Hindlimb muscle (tissue), 1 donor: ENCODE measurements at regions not wholly inside any gene's neighbourhood (a gene's known extent, or its start where the extent isn't known, plus 50 kb on each side); places are given as distances from the start of the nearest gene placed in this dataset.

ENCODE experiments used
- DNase-seq: peaks from one replicate; pipeline ENCODE4 v3.0.0-alpha.2; 2013

DNA sequence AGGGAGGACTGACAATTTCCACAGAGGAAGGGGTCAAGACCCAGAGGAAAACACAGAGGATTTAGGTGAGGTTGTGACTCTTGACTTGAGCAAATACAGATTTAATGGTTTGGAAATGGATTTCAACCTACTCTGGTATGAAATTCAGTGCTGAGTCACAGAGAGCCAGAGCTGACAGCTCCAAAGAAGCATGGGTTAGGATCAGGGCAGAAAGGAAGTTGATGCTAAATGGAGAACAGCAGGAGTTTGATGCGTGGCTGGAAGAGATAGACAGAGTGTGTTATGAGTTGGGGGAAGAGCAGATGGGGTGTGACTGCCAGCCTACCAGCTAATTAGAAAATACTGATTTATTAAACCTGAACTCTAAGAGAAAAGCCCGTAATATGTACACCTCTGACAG lies 272.6 kb downstream of the FOXG1 start:
- DNase-seq, result no peak

DNA sequence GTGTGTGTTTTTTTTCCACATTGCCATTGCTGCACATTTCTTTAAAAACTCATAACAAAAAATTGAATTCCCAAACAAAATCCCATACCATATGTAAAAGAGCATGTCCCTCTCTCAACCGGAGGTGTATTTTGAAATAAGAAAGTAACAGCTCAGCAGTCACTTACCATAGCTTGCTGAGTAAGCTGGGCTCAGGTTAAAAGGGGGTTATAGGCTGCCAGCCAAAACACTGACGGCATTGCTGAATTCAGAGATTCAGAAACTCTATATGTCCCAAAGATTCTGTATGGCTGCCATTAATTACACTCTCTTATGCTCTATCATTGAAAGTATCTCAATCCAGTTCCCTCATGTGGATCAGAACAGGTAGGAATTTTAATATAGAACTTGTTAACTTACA lies 276.0 kb downstream of the FOXG1 start:
- DNase-seq, result no peak

DNA sequence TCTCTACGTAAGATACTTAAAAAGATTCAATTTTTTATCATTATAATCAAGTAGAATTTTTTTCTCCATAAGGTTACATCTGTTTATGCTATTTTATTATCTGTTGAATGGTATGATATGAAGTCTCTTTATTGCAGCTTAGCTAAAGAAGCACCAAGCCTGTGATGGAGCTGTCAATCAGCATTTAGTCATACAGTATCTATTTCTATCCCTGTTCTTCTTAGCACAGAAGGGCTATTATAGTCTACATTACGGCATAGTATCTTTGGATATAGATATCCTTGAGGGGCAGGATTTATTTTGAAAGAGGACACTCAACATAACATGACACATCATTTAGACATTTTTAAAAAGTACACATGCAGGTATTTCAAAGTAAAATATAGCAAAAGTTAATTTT lies 277.1 kb downstream of the FOXG1 start:
- no peak for DNase-seq

DNA sequence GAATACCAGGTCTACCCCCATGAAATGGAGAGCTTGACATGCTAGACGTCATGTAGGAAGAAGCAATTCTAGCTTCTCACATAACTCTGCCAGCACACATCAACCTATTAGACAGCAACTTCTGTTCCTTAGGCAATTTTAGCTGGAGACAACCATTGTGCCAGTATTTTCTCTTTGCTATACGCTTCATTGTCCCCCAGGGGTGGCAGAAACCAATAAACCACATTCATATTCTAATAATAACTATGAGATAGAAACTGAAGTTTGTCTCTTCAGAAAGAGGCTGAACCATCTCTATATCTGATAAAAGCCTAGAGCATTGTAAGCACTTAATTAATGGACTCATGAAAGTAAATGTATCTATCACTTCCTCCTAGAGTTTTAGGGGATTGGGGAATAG lies 278.6 kb downstream of the FOXG1 start:
- no peak for DNase-seq

DNA sequence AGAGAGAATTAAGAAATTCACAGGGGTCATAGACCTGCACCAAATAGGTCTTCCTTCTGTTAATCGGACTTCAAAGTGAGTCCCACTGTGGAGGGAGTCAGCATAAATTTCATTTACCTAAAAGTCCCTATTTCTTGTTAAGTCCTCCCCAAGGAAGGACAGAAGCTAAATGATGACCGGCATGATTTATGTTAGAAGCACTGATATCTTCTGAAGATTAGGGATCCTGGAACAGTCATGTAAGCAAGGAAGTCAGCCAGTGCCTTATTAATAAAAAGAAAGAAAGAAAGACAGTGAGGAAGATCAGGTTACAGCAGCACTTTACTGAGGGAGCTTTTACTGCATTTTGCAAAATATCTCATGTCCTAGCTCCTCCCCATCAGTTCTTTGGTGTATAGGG lies 287.5 kb downstream of the FOXG1 start:
- no peak for DNase-seq

DNA sequence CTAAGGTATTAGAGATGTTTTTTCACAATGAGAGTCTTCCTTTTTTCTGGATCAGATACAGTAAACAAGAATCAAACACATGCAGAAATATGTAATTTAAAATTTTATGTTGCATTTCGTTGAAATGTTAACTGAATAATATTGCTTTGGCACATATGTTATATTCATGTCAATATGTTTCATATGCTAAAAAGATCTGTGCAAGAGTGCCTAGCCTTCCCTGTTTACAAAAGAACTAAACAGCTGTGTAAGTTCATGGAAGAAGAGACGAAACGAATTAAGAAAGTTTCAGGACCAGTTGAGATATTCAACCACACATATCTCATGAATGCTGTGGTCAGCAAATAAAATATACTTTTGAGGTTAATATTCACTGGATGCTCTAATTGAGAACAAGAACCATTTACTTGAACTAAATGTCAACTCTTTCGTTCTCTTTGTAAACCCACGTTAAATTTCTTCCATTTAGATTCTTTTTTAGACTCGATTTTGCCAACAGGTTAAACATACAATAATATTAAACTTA lies 289.5 kb downstream of the FOXG1 start:
- no peak for DNase-seq

DNA sequence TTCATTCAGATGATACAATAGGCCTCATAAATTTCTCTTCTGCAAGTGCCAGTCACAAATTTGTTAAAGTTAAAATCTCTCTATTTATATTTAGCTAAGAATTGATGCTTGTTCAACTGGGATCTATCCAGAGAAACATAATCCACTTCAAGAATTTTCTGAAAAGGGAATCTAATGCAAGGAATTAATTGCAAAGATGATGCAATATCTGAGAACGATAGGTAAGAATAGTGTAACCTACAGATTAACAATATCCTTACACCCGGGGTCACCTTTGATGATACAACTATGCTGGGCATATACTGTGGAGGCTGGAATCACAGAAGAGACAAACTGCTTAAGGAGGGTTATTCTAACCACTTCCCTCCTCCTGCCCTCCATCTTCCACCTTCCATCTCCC lies 295.1 kb downstream of the FOXG1 start:
- DNase-seq, result no peak

DNA sequence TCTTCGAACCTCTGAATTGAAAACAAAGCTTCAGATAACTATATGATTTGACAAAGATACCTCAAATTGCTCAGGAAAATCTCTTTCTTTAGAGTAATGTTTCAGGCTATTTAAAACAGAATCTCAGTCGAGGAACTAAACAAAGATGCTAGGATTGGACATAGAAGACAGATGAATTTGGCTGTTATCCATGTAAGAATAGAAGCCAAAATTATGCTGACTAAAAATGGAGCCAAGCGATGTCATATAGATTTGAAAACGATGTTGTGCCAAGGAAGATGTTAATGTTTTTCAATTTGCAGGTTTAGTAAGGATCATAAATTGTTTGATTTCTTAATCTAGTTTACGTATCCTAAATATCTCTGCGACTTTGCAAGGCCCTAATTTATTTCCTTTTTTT lies 295.9 kb downstream of the FOXG1 start:
- no peak for DNase-seq

DNA sequence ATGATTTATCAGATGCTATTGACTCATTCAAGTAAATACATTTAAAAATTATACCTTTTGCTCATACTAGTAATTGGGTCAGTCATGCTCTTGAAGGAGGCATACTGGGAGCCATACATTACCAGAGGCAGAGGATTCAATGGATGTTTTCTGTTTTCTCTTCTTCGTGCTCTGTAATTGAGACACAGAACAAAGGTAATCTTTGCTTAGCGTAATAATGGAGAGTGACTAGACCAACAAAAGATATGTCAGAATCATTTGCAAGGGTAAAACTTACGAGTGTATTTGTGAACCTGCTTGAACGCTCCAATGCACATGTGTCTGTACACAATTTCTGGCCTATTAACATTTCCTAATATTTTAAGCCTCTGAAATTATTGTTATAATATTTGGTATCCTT lies 296.4 kb downstream of the FOXG1 start:
- DNase-seq, result no peak

DNA sequence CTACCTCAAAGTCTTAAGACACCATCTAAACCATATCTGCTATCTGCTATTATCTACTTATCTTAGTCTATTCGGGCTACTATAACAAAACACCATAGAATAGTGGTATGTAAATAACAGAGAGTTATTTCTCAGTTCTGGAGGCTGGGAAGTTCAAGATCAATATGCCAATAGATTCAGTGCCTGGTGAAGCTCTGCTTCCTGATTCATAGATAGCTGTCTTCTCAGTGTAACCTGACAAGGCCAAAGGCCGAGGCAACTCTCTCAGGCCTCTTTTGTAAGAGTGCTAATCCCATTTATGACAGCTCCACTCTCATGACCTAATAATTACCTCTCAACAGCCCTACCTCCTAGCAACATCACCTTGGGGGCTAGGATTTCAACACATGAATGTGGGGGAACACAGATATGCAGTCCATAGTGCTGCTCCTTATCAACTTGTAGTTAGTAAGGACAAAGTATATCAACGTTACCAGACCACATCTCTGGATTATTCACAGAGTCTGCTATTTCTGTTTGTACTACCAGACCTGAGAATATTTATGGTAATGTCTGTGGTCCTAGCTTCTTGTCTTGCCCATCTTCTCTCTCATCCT lies 297.8 kb downstream of the FOXG1 start:
- no peak for DNase-seq

DNA sequence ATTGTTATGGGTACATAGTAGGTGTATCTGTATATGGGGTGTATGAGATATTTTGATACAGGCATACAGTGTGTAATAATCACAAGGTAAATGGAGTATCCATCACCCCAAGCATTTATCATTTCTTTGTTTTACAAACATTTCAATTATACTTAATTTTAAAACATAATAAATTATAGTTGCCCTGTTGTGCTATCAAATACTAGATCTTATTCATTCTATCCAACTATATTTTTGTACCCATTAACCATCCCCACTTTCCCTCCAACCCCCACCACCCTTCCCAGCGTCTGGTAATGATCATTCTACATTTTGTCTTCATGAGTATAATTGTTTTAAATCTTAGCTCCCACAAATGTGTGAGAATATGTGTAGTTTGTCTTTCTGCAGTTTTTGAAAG lies 302.6 kb downstream of the FOXG1 start:
- DNase-seq, result no peak

DNA sequence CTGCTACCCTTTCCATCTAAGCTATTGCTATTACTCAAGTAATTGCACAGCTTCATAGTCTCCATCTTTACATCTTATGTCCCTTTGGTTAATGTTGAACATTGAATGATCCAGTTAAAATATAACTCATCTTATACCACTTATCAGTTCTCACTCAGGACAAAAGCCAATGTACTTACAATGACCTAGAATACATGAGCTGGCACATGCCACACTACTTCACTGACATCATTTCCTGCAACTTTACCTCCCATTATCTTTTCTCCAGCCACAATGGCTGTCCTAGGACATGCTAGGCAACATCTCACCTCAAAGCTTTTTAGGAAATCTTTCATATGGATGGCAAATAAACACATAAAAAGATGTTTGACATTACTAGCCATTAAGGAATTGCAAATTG lies 309.2 kb downstream of the FOXG1 start:
- DNase-seq, result no peak

DNA sequence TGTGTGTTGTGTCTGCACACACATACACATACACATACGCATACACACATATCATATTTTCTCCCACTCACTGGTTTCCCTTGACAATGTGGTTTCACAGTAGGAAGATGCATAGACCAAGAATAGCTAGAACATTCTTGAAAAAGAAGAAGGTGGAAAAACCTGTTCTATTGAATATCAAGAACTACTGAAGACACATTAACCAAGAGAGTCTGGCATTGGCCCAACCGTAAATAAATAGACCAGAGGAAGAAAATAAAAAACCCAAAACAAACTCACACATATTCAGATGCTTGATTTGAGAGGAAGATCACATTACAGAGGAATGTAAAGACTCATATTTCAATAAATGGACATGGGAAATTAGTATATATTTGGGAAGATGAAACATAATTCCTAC lies 311.3 kb downstream of the FOXG1 start:
- no peak for DNase-seq

DNA sequence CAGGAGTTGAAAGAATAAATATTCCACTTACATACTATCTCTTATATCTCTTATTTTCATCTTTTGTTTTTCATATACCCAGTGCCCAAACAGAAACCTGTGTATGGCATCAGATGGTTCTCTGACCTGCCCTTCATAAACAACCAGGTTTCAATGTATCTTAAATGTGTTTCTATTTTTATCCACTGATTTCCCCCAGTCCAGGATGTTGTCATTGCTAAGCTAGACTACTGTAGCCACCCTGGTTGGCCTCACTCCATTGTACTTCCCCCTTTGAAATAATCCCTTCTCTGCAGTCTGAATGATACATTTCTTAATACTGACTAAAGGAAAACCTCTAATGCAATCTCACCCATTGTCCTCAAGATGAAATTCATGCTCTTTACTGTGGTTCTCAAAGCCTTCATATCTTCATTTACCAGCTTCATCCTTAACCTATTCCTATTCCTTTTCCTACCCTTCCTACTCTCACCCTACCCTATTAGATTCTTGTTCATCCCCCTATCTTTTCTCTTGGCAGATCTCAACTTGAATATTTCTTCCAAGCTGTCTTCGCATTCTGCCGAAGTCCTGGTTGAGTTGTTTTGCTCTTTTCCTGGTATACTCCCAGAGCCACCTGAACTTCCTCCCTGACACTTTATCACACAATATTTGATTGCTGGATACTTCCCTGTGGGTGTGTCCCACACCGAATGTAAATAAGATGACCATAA lies 312.4 kb downstream of the FOXG1 start:
- DNase-seq, result no peak

DNA sequence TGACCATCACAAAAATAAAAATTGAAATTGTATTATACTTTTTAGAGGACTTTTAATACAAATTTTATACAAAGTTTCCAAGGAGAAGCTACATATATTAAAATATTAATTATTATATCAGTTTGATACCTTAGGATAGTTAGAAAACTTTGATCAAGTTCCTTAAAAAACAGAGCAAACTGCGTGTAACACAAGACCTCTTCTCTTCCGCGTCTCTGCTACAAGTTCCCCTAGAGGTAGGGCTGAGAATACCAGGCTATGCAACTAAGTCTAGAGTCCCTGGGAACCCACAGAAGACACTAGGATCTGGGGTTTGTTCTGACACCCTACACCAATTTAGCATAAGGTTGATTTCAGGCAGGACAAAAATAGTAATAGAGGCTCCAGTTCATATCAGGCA lies 319.0 kb downstream of the FOXG1 start:
- no peak for DNase-seq

DNA sequence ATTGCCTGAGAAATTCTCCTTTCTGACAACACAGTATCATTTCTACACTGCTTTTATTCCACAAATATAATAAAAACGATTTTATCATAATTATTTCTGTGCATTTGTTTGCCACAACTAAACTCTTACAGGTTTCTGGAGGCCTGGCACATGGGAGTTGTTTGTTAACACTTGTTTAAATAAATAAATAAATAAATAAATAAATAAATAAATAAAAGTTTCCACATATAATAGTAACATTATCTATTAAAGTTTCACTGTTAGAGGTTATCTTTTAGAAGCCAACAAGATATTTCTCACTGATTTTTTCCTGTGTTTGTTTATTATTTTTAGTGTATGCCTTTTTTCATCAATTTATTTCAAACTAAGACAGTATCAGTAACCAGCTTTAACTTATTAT lies 323.3 kb downstream of the FOXG1 start:
- no peak for DNase-seq

DNA sequence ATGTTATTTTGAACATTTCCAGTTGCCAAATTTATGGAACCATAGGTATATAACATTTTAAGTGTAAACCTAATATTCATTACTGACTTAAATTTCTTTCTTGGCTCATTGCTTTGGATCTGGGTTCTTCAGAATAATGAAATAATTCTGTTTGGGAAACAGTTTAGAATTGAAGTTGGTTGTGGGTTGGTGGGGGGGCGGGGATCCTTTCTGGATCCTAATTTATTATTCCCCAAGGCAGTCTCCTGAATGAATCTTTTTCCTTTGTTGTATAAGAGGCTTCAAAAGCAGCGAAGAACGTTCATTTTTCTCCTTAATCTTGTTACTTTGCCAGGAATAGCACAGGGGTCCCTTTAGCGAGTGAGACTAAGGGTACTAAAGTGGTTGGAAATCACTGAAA lies 325.5 kb downstream of the FOXG1 start:
- DNase-seq, result no peak

DNA sequence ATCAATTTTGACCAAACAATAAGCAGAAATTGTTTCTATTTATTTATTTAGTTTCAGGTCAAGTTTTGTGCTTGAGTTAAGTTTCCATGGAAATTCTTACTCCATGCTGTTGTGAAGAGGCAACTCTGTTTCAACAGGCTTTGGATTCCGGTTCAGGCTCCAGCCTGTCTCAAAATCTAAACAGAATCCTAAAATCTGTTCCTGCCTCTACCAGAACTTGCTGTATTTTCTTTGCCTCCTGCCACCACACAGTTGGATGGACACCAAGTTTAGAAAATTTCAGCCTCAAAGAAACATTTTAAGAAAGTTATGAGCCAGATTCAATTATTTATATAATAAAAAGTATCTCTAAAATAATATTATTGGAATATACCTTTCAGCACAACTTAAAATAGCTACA lies 330.9 kb downstream of the FOXG1 start:
- no peak for DNase-seq

DNA sequence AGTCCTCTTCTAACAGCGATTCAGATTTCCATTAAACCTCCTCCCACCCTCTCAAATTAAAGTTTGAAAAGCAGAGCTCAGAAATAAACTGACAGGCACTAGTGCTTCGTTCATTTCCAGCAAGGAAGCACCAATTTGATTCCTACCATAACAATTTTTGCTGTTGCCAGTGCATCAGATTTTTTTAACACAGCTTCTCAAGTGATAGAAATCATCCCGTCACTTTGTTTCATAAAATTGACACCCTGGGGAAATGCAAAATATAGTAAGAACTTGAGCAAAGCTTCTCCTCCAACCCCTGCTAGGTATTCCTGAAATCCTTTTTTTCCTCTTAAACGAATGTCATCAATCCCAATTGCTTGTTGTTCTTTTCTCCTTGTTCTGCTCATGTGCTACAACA lies 332.1 kb downstream of the FOXG1 start:
- DNase-seq, result no peak

DNA sequence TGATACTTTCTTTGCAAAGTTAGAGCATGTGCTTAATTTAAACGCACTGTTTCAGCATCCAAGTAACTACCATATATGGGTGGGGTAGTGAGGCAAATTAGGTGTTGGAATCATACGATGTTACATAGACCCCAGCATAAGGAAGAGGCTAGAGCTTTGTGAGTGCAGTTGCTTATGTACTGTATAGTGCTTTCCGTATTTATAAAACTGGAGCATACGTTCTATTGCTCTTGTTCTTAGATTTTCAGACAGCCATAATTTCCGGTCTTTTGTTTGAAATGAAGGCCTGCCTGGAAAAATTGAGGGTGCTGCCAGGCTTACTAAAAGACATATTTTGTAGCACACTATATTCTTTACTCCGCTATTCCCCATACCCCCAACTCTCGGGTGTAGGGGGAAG lies 335.7 kb downstream of the FOXG1 start:
- no peak for DNase-seq

DNA sequence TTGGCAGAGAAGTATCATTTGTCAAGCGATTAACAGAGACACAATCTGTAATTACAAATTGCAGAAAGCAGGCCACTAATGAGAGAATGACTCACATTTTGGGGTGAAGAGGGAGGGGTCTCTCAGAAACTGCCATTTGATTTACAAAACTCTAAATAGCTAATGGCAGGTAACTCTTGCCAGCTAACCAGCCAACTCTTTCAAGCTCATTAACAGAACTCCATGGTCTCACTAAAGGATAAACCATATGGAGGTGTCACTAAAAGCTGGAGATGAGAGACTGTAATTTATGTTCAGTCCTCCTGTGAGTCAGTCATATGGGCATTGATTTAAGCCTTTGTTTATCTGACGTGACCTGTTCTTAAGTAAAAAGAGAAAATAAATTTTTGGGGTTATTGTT lies 336.4 kb downstream of the FOXG1 start:
- no peak for DNase-seq

DNA sequence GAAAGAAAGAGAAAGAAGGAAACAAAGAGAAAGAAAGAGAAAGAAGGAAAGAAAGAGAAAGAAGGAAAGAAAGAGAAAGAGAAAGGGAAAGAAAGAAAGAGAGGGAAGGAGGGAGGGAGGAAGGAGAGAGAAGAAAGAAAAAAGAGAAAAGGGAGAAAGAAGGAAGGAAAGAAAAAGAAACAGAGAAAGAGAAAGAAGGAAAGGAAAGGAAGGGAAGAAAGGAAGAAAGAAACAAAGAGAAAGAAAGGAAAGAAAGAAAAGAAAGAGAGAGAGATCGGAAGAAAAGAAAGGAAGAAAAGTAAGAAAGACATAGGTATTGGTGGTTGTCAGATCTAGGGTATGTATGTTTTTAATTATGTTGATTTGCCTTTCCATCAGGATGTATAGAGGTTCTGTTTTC lies 342.3 kb downstream of the FOXG1 start:
- DNase-seq, result no peak

DNA sequence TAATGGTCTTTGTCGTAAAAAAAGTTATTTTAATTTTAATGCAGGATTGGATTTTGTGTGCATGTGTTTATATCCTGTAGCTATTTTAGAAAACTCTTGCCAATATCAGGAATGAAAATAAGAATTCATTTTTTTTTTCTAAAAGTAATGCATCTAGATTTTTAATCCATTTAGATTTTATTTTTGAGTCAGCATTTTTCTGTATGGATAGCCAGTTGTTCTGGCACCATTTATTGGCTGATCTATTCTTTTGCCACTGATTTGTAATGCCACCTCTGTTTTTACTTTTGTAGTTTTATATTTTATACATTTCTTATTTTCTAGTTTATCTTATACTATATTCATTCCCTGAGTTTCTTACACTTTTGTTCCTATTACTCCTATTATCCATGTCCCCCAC lies 343.0 kb downstream of the FOXG1 start:
- no peak for DNase-seq

DNA sequence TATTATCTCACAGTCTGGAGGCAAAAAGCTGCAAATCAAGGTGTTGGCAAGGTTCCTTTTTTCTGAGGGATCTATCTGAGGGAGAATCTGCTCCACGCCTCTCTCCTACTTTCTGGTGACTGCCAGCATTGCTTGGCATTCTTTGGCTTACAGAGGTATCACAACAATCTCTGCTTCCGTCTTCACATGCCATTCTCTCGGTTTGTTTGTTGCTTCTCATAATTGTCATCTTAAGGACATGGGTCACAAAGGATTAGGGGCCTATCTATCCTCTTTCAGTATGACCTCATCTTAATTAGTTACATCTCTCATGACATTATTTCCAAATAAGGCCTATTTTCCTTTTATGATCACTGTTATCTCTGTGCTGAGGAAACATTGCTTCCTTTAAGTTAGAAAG lies 345.0 kb downstream of the FOXG1 start:
- no peak for DNase-seq

DNA sequence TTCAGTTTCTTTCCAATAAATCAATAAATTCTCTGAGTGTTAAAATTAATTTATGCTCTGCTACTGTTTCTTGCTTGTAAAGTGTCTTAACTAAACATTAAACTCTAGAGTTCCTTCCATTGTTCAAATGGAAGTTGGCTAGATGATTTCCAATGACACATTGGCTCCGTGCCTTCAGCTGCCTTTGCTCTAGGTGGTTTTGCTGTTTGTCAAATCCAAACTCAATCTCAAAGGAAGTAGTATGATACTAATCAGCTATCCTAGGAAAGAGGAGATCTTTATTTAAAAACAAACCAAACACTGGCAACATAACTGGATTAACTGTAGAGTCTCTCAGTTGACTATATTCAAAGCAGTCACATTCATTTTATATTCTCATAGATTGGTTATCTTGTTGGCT lies 356.4 kb downstream of the FOXG1 start:
- DNase-seq, result no peak
